Suprapubic skin (tissue), 4 donors: ENCODE measurements at regions not wholly inside any gene's neighbourhood (a gene's known extent, or its start where the extent isn't known, plus 50 kb on each side); places are given as distances from the start of the nearest gene placed in this dataset.

ENCODE experiments used
- DNase-seq, 2 donors: peaks; one replicate each; pipeline ENCODE4 v3.0.0-alpha.2; 2019; ENCODE audit warnings: low spot score in 2 of 2
- H3K27ac ChIP-seq: fragments of 200-600 bp; sonication (generic); one replicate; pipeline ENCODE4 v1.5.1; 2019
- H3K27me3 ChIP-seq: fragments of 200-600 bp; sonication (generic); one replicate; pipeline ENCODE4 v1.5.1; 2019
- H3K36me3 ChIP-seq: fragments of 200-600 bp; sonication (generic); one replicate; pipeline ENCODE4 v1.5.1; 2019
- H3K4me1 ChIP-seq: fragments of 200-600 bp; sonication (generic); one replicate; pipeline ENCODE4 v1.5.1; 2019
- H3K4me3 ChIP-seq: fragments of 200-600 bp; sonication (generic); one replicate; pipeline ENCODE4 v1.5.1; 2019; ENCODE audit warnings: mild to moderate bottlenecking
- H3K9me3 ChIP-seq: fragments of 200-600 bp; sonication (generic); one replicate; pipeline ENCODE4 v1.5.1; 2019
- EP300 ChIP-seq: sonication (generic); formaldehyde crosslinking; IDR thresholded peaks from one replicate; pipeline ENCODE4 v1.6.1; 2017; ENCODE audit warnings: antibody characterized with exemption
- POLR2A ChIP-seq, 2 donors: fragments of 450-650 bp; IDR thresholded peaks; one replicate each; pipeline ENCODE4 v1.6.1; 2017; ENCODE audit warnings: antibody characterized with exemption in 2 of 2, mild to moderate bottlenecking in 2 of 2, moderate library complexity in 2 of 2
- POLR2AphosphoS5 ChIP-seq, 3 donors: sonication (generic); formaldehyde crosslinking; IDR thresholded peaks; one replicate each; pipeline ENCODE4 v1.6.1; 2017; ENCODE audit warnings: antibody characterized with exemption in 3 of 3
- WGBS: methylation state at CpG from one replicate; pipeline ENCODE4 v1.1.5; 2018; 5-methylcytosine and 5-hydroxymethylcytosine counted together
- TF ChIP-seq, protein P1 (sequence below), 2 donors: fragments of 200-600 bp in 1 of 2; fragments of 450-650 bp in 1 of 2; sonication (generic) in 1 of 2; IDR thresholded peaks; one replicate each; pipeline ENCODE4 v1.5.1; 2016 to 2019; ENCODE audit warnings: antibody characterized with exemption in 2 of 2, mild to moderate bottlenecking in 1 of 2, moderate library complexity in 1 of 2

DNA sequence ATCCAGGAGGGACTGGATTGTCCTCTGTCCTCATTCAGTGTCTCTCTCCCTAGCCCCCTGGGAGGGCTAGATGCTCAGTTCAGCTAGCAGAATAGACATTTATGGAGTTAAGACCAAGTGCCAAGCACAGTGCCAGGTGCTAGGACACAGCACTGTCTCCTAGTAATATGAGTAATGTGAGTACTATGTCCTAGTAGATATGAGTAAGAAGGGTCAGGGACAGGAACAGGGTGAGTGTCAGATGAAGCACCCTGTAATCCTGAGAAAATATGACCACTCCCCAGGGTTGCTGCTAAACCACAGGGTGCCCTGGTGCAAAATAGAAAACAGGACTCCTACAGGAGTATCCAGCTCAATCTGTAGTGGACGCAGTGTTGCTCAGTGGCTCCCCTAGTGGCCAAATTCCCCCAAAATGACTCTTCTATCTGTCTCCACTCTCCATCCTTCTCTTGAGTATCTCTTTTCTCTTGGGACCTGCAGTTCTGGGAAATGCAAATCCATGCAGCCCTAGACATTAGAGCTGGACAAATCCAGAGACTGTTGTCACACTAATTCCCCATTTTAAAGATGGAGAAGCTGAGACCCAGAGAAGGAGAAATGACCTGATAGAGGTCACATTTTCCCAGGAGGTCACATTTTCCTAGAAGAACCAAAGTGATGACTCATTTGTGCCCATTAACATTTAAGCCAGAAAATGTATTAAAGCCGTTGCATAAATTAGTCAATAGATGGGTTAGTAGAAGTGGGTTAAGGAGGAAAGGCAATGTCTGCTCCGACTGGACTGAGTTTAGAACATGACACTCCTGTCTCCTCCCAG lies 214.3 kb downstream of the NXPE2 start:
- no peaks in the 10 kb centered on the region for H3K9me3 ChIP-seq
- H3K4me3 ChIP-seq: no peak overlapping the region
- no peaks in the 10 kb centered on the region for H3K27me3 ChIP-seq
- DNase-seq: no peak
- no peaks in the 10 kb centered on the region for H3K4me1 ChIP-seq
- WGBS: 92% methylated on average over 3 of the region's 3 CpGs
- H3K36me3 ChIP-seq: no peaks in the 10 kb centered on the region
- H3K27ac ChIP-seq: no peak overlapping the region
- TF ChIP-seq POLR2A (IDR thresholded peaks at IDR 0.05): no peak
- TF ChIP-seq, protein P1, sequence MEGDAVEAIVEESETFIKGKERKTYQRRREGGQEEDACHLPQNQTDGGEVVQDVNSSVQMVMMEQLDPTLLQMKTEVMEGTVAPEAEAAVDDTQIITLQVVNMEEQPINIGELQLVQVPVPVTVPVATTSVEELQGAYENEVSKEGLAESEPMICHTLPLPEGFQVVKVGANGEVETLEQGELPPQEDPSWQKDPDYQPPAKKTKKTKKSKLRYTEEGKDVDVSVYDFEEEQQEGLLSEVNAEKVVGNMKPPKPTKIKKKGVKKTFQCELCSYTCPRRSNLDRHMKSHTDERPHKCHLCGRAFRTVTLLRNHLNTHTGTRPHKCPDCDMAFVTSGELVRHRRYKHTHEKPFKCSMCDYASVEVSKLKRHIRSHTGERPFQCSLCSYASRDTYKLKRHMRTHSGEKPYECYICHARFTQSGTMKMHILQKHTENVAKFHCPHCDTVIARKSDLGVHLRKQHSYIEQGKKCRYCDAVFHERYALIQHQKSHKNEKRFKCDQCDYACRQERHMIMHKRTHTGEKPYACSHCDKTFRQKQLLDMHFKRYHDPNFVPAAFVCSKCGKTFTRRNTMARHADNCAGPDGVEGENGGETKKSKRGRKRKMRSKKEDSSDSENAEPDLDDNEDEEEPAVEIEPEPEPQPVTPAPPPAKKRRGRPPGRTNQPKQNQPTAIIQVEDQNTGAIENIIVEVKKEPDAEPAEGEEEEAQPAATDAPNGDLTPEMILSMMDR (IDR thresholded peaks at IDR 0.05): peak in 1 of 2 donors; percentile 25

DNA sequence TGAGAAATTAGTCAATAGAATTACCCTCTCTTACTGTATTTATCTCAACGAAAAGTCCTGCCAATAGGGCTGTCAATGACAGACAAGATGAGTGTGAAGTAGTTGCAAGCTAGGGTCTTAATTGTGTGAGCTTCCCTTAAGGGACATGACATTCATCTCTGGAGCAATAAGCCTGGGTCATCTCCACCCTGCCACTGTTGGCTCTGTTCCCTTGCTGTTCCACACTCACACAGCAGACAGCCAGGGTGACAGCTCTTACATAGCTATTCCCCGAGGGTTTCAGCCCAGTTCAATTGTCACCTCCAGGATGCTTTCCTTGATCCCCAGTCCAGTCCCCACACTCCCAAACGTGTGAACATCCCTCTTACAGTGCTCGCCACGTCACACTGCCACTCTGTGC lies 215.0 kb downstream of the NXPE2 start:
- TF ChIP-seq POLR2AphosphoS5 (IDR thresholded peaks at IDR 0.05) (no peak), EP300 (no peak), POLR2A (IDR thresholded peaks at IDR 0.05) (no peak)
- TF ChIP-seq, protein P1 (IDR thresholded peaks at IDR 0.05): no peak
- Histone ChIP-seq H3K27me3 (no peaks in the 10 kb centered on the region), H3K4me1 (no peaks in the 10 kb centered on the region), H3K27ac (no peak overlapping the region), H3K36me3 (no peaks in the 10 kb centered on the region), H3K4me3 (no peak overlapping the region), H3K9me3 (no peaks in the 10 kb centered on the region)
- 84% methylated on average over 5 of the region's 5 CpGs for WGBS
- no peak for DNase-seq

DNA sequence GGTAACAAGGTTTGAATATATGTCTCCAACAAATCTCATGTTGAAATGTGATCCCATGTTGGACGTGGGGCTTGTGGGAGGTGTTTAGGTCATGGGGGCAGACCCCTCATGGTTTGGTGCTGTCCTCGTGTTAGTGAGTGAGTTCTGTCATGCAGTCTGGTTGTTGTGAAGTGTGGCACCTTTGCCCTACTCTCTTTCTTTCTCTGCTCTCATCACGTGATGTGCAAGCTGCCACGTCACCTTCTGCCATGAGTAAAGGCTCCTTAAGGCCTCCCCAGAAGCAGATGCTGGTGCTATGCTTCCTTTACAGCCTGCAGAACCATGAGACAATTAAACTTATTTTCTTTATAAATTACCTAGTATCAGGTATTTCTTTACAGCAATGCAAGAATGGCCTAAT lies 218.3 kb downstream of the NXPE2 start:
- 76% methylated on average over 4 of the region's 4 CpGs for WGBS
- Histone ChIP-seq H3K27me3 (no peaks in the 10 kb centered on the region), H3K36me3 (no peaks in the 10 kb centered on the region), H3K4me1 (no peaks in the 10 kb centered on the region), H3K4me3 (no peak overlapping the region), H3K9me3 (peaks cover 4% of the 10 kb centered on the region), H3K27ac (no peak overlapping the region)
- no peak for TF ChIP-seq EP300
- TF ChIP-seq, protein P1 (IDR thresholded peaks at IDR 0.05): no peak
- TF ChIP-seq POLR2AphosphoS5 (IDR thresholded peaks at IDR 0.05): no peak
- TF ChIP-seq POLR2A (IDR thresholded peaks at IDR 0.05): no peak
- no peak for DNase-seq

DNA sequence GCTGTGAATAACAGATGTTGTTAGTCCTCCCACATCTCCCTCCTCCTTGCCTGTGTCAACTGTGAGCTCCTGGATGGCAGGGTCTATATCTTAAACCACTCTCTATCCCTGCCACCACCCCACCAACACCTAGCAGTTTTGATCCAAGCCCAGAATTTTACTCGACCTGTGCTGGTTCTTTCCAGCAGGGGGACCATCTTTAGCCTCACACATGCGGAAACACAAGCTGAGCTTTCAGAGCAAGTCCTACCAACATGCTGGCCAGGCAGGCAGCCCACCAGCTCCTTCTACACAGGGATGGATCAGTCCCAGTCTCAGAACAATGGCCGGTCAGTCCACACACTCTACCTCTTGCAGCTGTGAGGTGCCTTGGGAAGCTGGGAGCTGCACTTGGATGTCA lies 231.5 kb downstream of the NXPE2 start:
- Histone ChIP-seq H3K27ac (no peak overlapping the region), H3K36me3 (no peaks in the 10 kb centered on the region)

DNA sequence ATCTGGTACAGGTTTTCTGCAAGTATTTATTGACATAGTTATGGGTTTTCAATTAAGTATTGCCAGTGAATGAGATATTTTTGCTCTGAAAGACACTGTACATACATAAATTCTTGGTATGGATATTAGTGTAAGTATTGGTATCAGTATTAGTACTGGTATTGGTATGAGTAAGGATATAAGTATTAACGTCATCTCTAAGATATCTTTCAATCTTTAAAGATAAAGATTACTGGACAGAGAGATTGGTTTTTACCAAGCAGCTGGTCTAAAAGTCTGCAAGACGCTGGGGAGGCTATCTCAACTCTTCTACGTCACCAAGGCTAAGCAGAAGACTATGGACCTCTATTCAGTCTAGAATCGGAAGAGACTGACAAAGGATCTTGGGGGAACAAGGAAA lies 234.5 kb downstream of the NXPE2 start:
- no peak for DNase-seq
- H3K4me1 ChIP-seq: no peaks in the 10 kb centered on the region
- TF ChIP-seq POLR2AphosphoS5 (IDR thresholded peaks at IDR 0.05) (no peak), EP300 (no peak), POLR2A (IDR thresholded peaks at IDR 0.05) (no peak)
- TF ChIP-seq, protein P1 (IDR thresholded peaks at IDR 0.05): no peak
- WGBS: 81% methylated on average over 4 of the region's 4 CpGs
- no peaks in the 10 kb centered on the region for H3K27me3 ChIP-seq
- H3K36me3 ChIP-seq: no peaks in the 10 kb centered on the region
- H3K9me3 ChIP-seq: no peaks in the 10 kb centered on the region
- no peak overlapping the region for H3K27ac ChIP-seq
- no peak overlapping the region for H3K4me3 ChIP-seq

More for the DNA sequence above, 231.5 kb downstream of the NXPE2 start:
- TF ChIP-seq POLR2A (IDR thresholded peaks at IDR 0.05): no peak
- TF ChIP-seq, protein P1 (IDR thresholded peaks at IDR 0.05): no peak
- no peak for DNase-seq
- H3K9me3 ChIP-seq: peaks cover under 1% of the 10 kb centered on the region
- H3K4me3 ChIP-seq: no peak overlapping the region
- 64% methylated on average over 2 of the region's 3 CpGs for WGBS
- no peaks in the 10 kb centered on the region for H3K27me3 ChIP-seq
- H3K4me1 ChIP-seq: no peaks in the 10 kb centered on the region
